H1 (cell line): ENCODE measurements at regions not wholly inside any gene's neighbourhood (a gene's known extent, or its start where the extent isn't known, plus 50 kb on each side); places are given as distances from the start of the nearest gene placed in this dataset.

ENCODE experiments used
- BCL11A ChIP-seq, 2 experiments: IDR thresholded peaks; one replicate each; pipeline ENCODE4 v1.6.1; 2011; ENCODE audit warnings: low read depth in 2 of 2, low read length in 2 of 2, mild to moderate bottlenecking in 2 of 2
- CHD7 ChIP-seq: fragments of 300-600 bp; sonication (generic); IDR thresholded peaks from 2 replicates; pipeline ENCODE4 v1.7.1; 2012; ENCODE audit warnings: low read length, moderate library complexity, mild to moderate bottlenecking, inconsistent platforms; ENCODE audit not compliant: insufficient replicate concordance
- EP300 ChIP-seq, 2 experiments: IDR thresholded peaks; 1 replicate in 1 of 2; 2 replicates in 1 of 2; pipeline ENCODE4 v1.6.1; 2011 to 2012; ENCODE audit warnings: low read depth in 2 of 2, low read length in 2 of 2, mild to moderate bottlenecking in 2 of 2, borderline replicate concordance in 1 of 2, inconsistent platforms in 1 of 2, moderate library complexity in 1 of 2
- JUN ChIP-seq: IDR thresholded peaks from 2 replicates; pipeline ENCODE4 v1.6.1; 2011; ENCODE audit warnings: low read depth, mild to moderate bottlenecking, improper control_type of control experiment, low read length
- SIX5 ChIP-seq: IDR thresholded peaks from 2 replicates; pipeline ENCODE4 v1.6.1; 2011; ENCODE audit warnings: mild to moderate bottlenecking, low read depth, low read length
- SRF ChIP-seq: IDR thresholded peaks from 2 replicates; pipeline ENCODE4 v1.6.1; 2011; ENCODE audit warnings: mild to moderate bottlenecking, low read depth, low read length, moderate library complexity
- TF ChIP-seq, protein P1 (sequence below): IDR thresholded peaks from 2 replicates; pipeline ENCODE4 v1.6.1; 2011; ENCODE audit warnings: low read depth, mild to moderate bottlenecking, low read length; ENCODE audit not compliant: insufficient read depth

GRCh38 chr16:5693426-5693825 lies 595.8 kb upstream of the EEF2KMT start (continued):
- no peak for TF ChIP-seq CHD7
- no peak for TF ChIP-seq JUN
- no peak for TF ChIP-seq SIX5
- TF ChIP-seq, protein P1, sequence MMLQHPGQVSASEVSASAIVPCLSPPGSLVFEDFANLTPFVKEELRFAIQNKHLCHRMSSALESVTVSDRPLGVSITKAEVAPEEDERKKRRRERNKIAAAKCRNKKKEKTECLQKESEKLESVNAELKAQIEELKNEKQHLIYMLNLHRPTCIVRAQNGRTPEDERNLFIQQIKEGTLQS = no peak
- TF ChIP-seq SRF = no peak
- no peak for TF ChIP-seq EP300 (IDR thresholded peaks at IDR 0.05; ENCODE audit: borderline replicate concordance in 1 of 2, low read depth in 2 of 2, low read length in 2 of 2)
- TF ChIP-seq BCL11A (IDR thresholded peaks at IDR 0.05; ENCODE audit: low read depth in 2 of 2, low read length in 2 of 2) = no peak
